DOHH2 (cell line): ENCODE measurements at regions not wholly inside any gene's neighbourhood (a gene's known extent, or its start where the extent isn't known, plus 50 kb on each side); places are given as distances from the start of the nearest gene placed in this dataset.

ENCODE experiments used
- H3F3A ChIP-seq: fragments of 200-600 bp; sonication (generic), shearing (Covaris generic); 2 replicates; pipeline ENCODE4 v1.6.0; 2016; ENCODE audit warnings: antibody characterized with exemption, mild to moderate bottlenecking; ENCODE audit not compliant: control insufficient read depth, insufficient read depth
- H3K27ac ChIP-seq: fragments of 200-600 bp; sonication (generic); 2 replicates; pipeline ENCODE4 v1.5.1; 2014; ENCODE audit warnings: low read depth, mild to moderate bottlenecking, low read length, moderate library complexity
- H3K27me3 ChIP-seq: fragments of 200-600 bp; sonication (generic); 2 replicates; pipeline ENCODE4 v1.6.1; 2014; ENCODE audit warnings: mild to moderate bottlenecking, low read length, mixed read lengths; ENCODE audit not compliant: control insufficient read depth
- H3K36me3 ChIP-seq: fragments of 200-600 bp; sonication (generic); 2 replicates; pipeline ENCODE4 v1.6.1; 2014; ENCODE audit warnings: mild to moderate bottlenecking, low read length, moderate library complexity, mixed read lengths; ENCODE audit not compliant: control insufficient read depth
- H3K4me1 ChIP-seq: fragments of 200-600 bp; sonication (generic); 2 replicates; pipeline ENCODE4 v1.6.1; 2014; ENCODE audit warnings: mild to moderate bottlenecking, low read length, mixed read lengths; ENCODE audit not compliant: control insufficient read depth
- H3K4me2 ChIP-seq: fragments of 200-600 bp; sonication (generic); 2 replicates; pipeline ENCODE4 v1.6.0; 2014; ENCODE audit warnings: mild to moderate bottlenecking, low read length, moderate library complexity
- H3K4me3 ChIP-seq: fragments of 200-600 bp; sonication (generic); 2 replicates; pipeline ENCODE4 v1.5.1; 2014; ENCODE audit warnings: mild to moderate bottlenecking, low read length, mixed read lengths
- H3K79me2 ChIP-seq: fragments of 200-600 bp; sonication (generic); 2 replicates; pipeline ENCODE4 v1.6.1; 2014; ENCODE audit warnings: mild to moderate bottlenecking, low read length, mixed read lengths; ENCODE audit not compliant: control insufficient read depth
- H3K9me2 ChIP-seq: fragments of 200-600 bp; sonication (generic); replicated peaks from 2 replicates; pipeline ENCODE4 v1.6.1; 2014; ENCODE audit warnings: mild to moderate bottlenecking, low read length, mixed read lengths; ENCODE audit not compliant: control insufficient read depth
- H3K9me3 ChIP-seq: fragments of 200-600 bp; sonication (generic); 2 replicates; pipeline ENCODE4 v1.6.1; 2014; ENCODE audit warnings: antibody characterized with exemption, low read length, mixed read lengths; ENCODE audit not compliant: control insufficient read depth, insufficient read depth
- H4K20me1 ChIP-seq: fragments of 200-600 bp; sonication (generic); 2 replicates; pipeline ENCODE4 v1.6.0; 2014; ENCODE audit warnings: low read depth, mild to moderate bottlenecking, antibody characterized with exemption, low read length, moderate library complexity; ENCODE audit not compliant: control insufficient read depth, insufficient read depth
- EZH2phosphoT487 ChIP-seq: fragments of 200-600 bp; sonication (generic); IDR thresholded peaks from 2 replicates; pipeline ENCODE4 v1.6.1; 2017; ENCODE audit warnings: borderline replicate concordance, mild to moderate bottlenecking, antibody characterized with exemption, low read length, moderate library complexity, mixed read lengths
- TF ChIP-seq, protein P1 (sequence below): fragments of 200-600 bp; sonication (generic); IDR thresholded peaks from one replicate; pipeline ENCODE4 v1.5.1; 2014; ENCODE audit warnings: antibody characterized with exemption, mild to moderate bottlenecking, low read depth, low read length; ENCODE audit not compliant: poor library complexity, severe bottlenecking

DNA sequence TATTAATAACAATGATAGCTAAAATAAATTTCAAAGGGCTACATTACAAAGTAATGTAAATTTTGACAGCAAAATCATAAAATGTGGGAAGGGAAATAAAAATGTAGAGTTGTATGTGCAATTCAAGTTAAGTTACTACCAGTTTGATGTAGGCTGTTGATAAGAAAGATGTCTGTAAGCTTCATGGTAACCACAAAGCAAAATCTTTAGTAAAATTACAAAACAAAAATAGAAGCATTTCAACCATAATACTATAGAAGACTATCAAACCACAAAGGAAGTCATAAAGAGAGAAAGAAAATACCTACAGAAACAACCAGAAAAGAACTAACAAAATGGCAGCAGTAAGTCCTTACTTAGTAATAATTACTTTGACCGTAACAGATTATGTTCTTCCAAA, 99.1 kb downstream of the C7orf25 start:
- H3K27ac ChIP-seq, result no peak overlapping the region
- H3K27me3 ChIP-seq, result no peaks in the 10 kb centered on the region
- no peak overlapping the region for H3K4me3 ChIP-seq
- no peaks in the 10 kb centered on the region for H3K4me1 ChIP-seq
- no peak overlapping the region for H3K4me2 ChIP-seq
- H3K79me2 ChIP-seq, result no peaks in the 10 kb centered on the region
- TF ChIP-seq EZH2phosphoT487, result no peak
- TF ChIP-seq, protein P1, sequence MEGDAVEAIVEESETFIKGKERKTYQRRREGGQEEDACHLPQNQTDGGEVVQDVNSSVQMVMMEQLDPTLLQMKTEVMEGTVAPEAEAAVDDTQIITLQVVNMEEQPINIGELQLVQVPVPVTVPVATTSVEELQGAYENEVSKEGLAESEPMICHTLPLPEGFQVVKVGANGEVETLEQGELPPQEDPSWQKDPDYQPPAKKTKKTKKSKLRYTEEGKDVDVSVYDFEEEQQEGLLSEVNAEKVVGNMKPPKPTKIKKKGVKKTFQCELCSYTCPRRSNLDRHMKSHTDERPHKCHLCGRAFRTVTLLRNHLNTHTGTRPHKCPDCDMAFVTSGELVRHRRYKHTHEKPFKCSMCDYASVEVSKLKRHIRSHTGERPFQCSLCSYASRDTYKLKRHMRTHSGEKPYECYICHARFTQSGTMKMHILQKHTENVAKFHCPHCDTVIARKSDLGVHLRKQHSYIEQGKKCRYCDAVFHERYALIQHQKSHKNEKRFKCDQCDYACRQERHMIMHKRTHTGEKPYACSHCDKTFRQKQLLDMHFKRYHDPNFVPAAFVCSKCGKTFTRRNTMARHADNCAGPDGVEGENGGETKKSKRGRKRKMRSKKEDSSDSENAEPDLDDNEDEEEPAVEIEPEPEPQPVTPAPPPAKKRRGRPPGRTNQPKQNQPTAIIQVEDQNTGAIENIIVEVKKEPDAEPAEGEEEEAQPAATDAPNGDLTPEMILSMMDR, result no peak
- H4K20me1 ChIP-seq, result no peaks in the 10 kb centered on the region
- H3K36me3 ChIP-seq, result no peaks in the 10 kb centered on the region
- H3F3A ChIP-seq, result no peaks in the 10 kb centered on the region
- H3K9me3 ChIP-seq, result no peaks in the 10 kb centered on the region
- no peaks in the 10 kb centered on the region for H3K9me2 ChIP-seq

DNA sequence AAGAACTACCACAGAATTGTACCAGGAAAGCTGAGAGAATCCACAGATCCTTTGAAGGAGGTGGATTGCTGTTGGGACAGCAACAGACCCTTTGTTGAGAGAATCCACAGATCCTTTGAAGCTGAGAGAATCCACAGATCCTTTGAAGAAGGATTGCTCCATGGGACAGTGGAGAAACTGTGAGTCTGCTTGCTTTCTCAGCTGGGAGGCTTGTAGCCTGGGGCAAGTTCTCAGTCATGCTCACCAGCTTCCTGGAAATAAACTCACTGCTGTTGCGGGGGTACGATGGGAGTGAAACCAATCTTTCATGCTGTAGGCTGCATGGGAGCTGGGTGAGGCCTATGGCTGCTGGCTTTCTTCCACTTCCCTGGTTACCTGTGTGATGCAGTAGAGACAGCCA, 106.3 kb downstream of the C7orf25 start:
- Histone ChIP-seq H3F3A (no peaks in the 10 kb centered on the region), H4K20me1 (no peaks in the 10 kb centered on the region), H3K9me3 (0 out of 2 replicates have a peak, but pooled peaks cover 6% of the 10 kb centered on the region), H3K4me2 (no peak overlapping the region), H3K9me2 (no peaks in the 10 kb centered on the region), H3K4me1 (no peaks in the 10 kb centered on the region), H3K4me3 (no peak overlapping the region), H3K27ac (no peak overlapping the region), H3K79me2 (no peaks in the 10 kb centered on the region), H3K36me3 (no peaks in the 10 kb centered on the region), H3K27me3 (0 out of 2 replicates have a peak, but pooled peaks cover 3% of the 10 kb centered on the region)
- TF ChIP-seq, protein P1, result no peak
- no peak for TF ChIP-seq EZH2phosphoT487

DNA sequence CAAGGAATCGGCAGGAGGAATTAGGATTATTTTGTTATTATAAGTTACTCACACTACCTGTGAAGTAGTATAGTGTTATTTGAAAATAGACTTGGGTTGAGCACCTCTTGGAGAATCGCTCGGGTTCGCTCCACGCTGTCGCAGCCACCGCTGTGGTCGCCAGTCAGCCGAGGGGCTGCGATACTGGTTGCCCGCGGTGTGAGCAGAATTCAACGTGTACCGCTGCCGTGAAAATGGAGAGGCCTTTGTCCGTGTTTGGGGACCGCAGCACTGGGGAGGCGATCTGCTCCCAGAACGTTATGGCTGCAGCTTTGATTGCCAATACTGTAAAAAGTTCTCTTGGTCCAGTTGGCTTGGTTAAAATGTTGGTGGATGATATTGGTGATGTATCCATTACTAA, 117.2 kb downstream of the C7orf25 start:
- H3K4me2 ChIP-seq, result no peak overlapping the region
- no peaks in the 10 kb centered on the region for H3K27me3 ChIP-seq
- H3K4me3 ChIP-seq, result no peak overlapping the region
- no peak overlapping the region for H3K27ac ChIP-seq
- H3F3A ChIP-seq, result no peaks in the 10 kb centered on the region
- TF ChIP-seq, protein P1, result no peak
- no peak for TF ChIP-seq EZH2phosphoT487
- no peaks in the 10 kb centered on the region for H3K4me1 ChIP-seq
- H4K20me1 ChIP-seq, result no peaks in the 10 kb centered on the region
- H3K79me2 ChIP-seq, result no peaks in the 10 kb centered on the region
- H3K36me3 ChIP-seq, result no peaks in the 10 kb centered on the region
- no peaks in the 10 kb centered on the region for H3K9me3 ChIP-seq
- H3K9me2 ChIP-seq, result no peaks in the 10 kb centered on the region

DNA sequence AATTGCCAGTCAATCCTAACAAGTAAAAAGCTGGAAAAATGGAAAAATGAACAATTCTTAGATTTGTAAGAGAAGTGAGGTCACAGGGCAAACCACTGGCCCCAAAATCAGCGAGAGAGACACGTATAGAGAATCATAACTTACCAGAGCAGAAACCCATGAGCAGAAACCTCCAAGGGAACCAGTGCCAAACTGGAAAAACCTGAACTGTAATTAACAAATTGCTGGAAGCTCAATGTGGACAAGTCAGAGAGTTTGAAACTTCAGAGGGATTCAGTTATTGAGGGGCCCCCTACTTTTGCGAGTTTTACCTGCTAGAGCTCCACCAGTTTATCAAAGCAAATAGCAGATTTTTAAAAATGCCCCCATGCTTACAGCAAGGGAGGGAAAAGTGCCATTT, 119.0 kb downstream of the C7orf25 start:
- TF ChIP-seq, protein P1, result no peak
- TF ChIP-seq EZH2phosphoT487, result no peak
- no peaks in the 10 kb centered on the region for H4K20me1 ChIP-seq
- no peak overlapping the region for H3K4me2 ChIP-seq

More for the DNA sequence above, 119.0 kb downstream of the C7orf25 start:
- Histone ChIP-seq H3K36me3 (no peaks in the 10 kb centered on the region), H3K9me3 (no peaks in the 10 kb centered on the region), H3K79me2 (no peaks in the 10 kb centered on the region), H3K27me3 (no peaks in the 10 kb centered on the region), H3K9me2 (no peaks in the 10 kb centered on the region), H3K4me3 (no peak overlapping the region), H3K4me1 (no peaks in the 10 kb centered on the region), H3K27ac (no peak overlapping the region), H3F3A (no peaks in the 10 kb centered on the region)
